GM12891 (cell line): ENCODE measurements at regions not wholly inside any gene's neighbourhood (a gene's known extent, or its start where the extent isn't known, plus 50 kb on each side); places are given as distances from the start of the nearest gene placed in this dataset.

Experiments
- PAX5 ChIP-seq: IDR thresholded peaks from 2 replicates; pipeline ENCODE4 v1.6.1; 2011; ENCODE audit warnings: low read length, moderate library complexity, mild to moderate bottlenecking; ENCODE audit not compliant: insufficient read depth, severe bottlenecking
- POLR2A ChIP-seq: IDR thresholded peaks from 2 replicates; pipeline ENCODE4 v1.6.1; 2011; ENCODE audit warnings: low read depth, low read length, control low read depth
- POLR2AphosphoS5 ChIP-seq: IDR thresholded peaks from 2 replicates; pipeline ENCODE4 v1.6.1; 2011; ENCODE audit warnings: low read depth, low read length, control low read depth
- SPI1 ChIP-seq: IDR thresholded peaks from 2 replicates; pipeline ENCODE4 v1.6.1; 2011; ENCODE audit warnings: low read depth, low read length, control low read depth
- TAF1 ChIP-seq: IDR thresholded peaks from 2 replicates; pipeline ENCODE4 v1.6.1; 2011; ENCODE audit warnings: low read depth, low read length, control low read depth

GRCh38 chr10:3654496-3654895, 130.5 kb downstream of the KLF6 start:
- no peak for TF ChIP-seq POLR2A
- TF ChIP-seq POLR2AphosphoS5, result no peak
- no peak for TF ChIP-seq PAX5
- no peak for TF ChIP-seq TAF1
- no peak for TF ChIP-seq SPI1
